Activated T-helper 1 cell treated with anti-CD3 and anti-CD28 coated beads, Interleukin-12 subunit alpha, Interleukin-12 subunit beta, Interleukin-2, Interleukin-4 antibody, amounts not matched to agents 30 ng/mL and 10 ng/mL and 1 ng/mL, durations not matched to agents 14 hours and 24 hours and 36 hours (primary cell): ENCODE measurements at regions not wholly inside any gene's neighbourhood (a gene's known extent, or its start where the extent isn't known, plus 50 kb on each side); places are given as distances from the start of the nearest gene placed in this dataset.

Source experiments
- DNase-seq: peaks from one replicate; pipeline ENCODE4 v3.0.0; 2021; ENCODE audit warnings: low spot score
- H3K27ac Mint-ChIP-seq: one replicate; pipeline ENCODE4 v1.8.0; 2021; ENCODE audit warnings: mild to moderate bottlenecking, mixed read lengths
- H3K27me3 Mint-ChIP-seq: one replicate; pipeline ENCODE4 v1.8.0; 2022; ENCODE audit warnings: mild to moderate bottlenecking, moderate library complexity, mixed read lengths; ENCODE audit not compliant: insufficient read depth
- H3K36me3 Mint-ChIP-seq: one replicate; pipeline ENCODE4 v1.8.0; 2021; ENCODE audit warnings: low read depth, mixed read lengths
- H3K4me1 Mint-ChIP-seq: one replicate; pipeline ENCODE4 v1.8.0; 2021; ENCODE audit warnings: low read depth, mixed read lengths
- H3K4me3 Mint-ChIP-seq: one replicate; pipeline ENCODE4 v1.8.0; 2021; ENCODE audit warnings: mild to moderate bottlenecking, moderate library complexity, mixed read lengths
- H3K9me3 Mint-ChIP-seq: one replicate; pipeline ENCODE4 v1.8.0; 2021; ENCODE audit warnings: mixed read lengths
- intact Hi-C: fragments of 100-400 bp; cut with micrococcal nuclease; formaldehyde crosslinking; loops from one replicate; pipeline ENCODE4 v1.15.1; 2024

GRCh38 chr11:131288521-131289091 lies 81.8 kb upstream of the NTM start:
- intact Hi-C loops = no loop called here
- Mint-ChIP-seq H3K9me3 (no peaks in the 10 kb centered on the region), H3K4me1 (no peaks in the 10 kb centered on the region), H3K4me3 (no peak overlapping the region), H3K27me3 (no peaks in the 10 kb centered on the region), H3K27ac (no peak overlapping the region), H3K36me3 (no peaks in the 10 kb centered on the region)
- DNase-seq = no peak

- Mint-ChIP-seq H3K9me3 (no peaks in the 10 kb centered on the region), H3K4me3 (no peak overlapping the region), H3K27ac (no peak overlapping the region), H3K36me3 (no peaks in the 10 kb centered on the region), H3K4me1 (no peaks in the 10 kb centered on the region), H3K27me3 (no peaks in the 10 kb centered on the region)
- intact Hi-C loops = no loop called here
- no peak for DNase-seq
These were observed 80.2 kb upstream of the NTM start for GRCh38 chr11:131290185-131290584.

- DNase-seq = no peak
- intact Hi-C loops = no loop called here
- Mint-ChIP-seq H3K9me3 (no peaks in the 10 kb centered on the region), H3K36me3 (no peaks in the 10 kb centered on the region), H3K4me3 (no peak overlapping the region), H3K4me1 (no peaks in the 10 kb centered on the region), H3K27ac (no peak overlapping the region), H3K27me3 (peaks cover 6% of the 10 kb centered on the region)
These were observed 74.4 kb upstream of the NTM start for GRCh38 chr11:131295986-131296385.

- Mint-ChIP-seq H3K4me1 (no peaks in the 10 kb centered on the region), H3K27me3 (peaks cover 6% of the 10 kb centered on the region), H3K27ac (no peak overlapping the region), H3K4me3 (no peak overlapping the region), H3K9me3 (no peaks in the 10 kb centered on the region), H3K36me3 (no peaks in the 10 kb centered on the region)
- intact Hi-C loops = no loop called here
- no peak for DNase-seq
These were observed 73.0 kb upstream of the NTM start for GRCh38 chr11:131297441-131297840.

DNA sequence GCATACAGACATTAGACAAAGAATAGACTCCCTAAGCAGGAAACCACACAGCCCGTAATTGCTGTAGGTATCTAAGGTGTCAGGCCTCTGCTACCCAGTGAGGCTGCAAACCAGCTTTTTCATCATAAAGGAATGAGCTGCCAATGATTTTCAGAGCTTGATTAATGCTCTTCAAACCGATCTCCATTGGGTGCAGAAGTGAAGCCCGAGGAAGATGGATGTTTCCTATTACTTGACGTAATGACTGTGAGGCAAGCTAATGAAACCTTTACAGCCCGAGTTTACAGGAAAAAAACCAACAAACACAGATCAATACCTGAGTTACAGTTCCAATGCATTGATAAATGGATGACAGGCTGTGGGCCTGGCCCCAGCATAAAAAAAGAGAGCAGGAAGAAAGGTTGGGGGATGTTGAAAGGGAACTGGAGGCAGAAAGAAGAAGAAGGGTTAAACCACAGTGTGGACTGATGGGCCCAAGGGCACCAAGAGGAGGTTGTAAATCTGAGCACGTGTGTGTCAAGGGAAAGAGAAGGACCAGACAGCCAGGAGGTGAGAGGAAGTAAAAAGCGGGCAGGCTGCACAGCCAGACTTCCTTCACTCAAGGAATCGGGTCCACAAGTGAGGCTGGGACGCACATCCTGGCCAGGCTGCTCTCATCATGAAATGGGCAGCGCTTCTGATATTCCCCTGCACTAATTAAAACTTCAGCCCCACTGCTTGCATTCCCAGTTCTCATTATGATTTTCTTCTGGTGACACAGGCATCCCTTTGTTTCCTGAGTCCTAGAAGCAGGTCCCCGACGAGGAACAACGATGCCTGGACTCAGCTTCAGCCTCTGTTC lies 70.6 kb upstream of the NTM start:
- intact Hi-C loops = no loop called here
- H3K9me3 Mint-ChIP-seq = no peaks in the 10 kb centered on the region
- H3K27ac Mint-ChIP-seq = no peak overlapping the region
- H3K4me3 Mint-ChIP-seq = no peak overlapping the region
- H3K36me3 Mint-ChIP-seq = no peaks in the 10 kb centered on the region
- no peaks in the 10 kb centered on the region for H3K4me1 Mint-ChIP-seq
- peaks cover 6% of the 10 kb centered on the region for H3K27me3 Mint-ChIP-seq
- DNase-seq = no peak

DNA sequence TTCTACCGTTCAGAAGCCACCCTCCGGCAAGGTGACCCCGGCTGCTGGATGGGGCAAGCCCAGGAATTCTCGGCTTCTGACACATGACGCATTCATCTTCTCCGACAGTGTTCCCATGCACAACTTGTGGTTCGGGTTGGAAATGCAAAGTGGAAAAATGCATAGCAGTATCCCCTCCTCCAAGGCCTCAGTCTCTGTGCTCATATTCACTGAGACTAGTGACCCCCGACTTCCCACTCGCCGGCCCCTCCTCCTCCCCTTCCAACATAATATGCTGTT lies 70.0 kb upstream of the NTM start:
- no peak for DNase-seq
- no peak overlapping the region for H3K4me3 Mint-ChIP-seq
- peaks cover 6% of the 10 kb centered on the region for H3K27me3 Mint-ChIP-seq
- H3K9me3 Mint-ChIP-seq = no peaks in the 10 kb centered on the region
- intact Hi-C loops = no loop called here
- no peak overlapping the region for H3K27ac Mint-ChIP-seq
- H3K36me3 Mint-ChIP-seq = no peaks in the 10 kb centered on the region
- H3K4me1 Mint-ChIP-seq = no peaks in the 10 kb centered on the region

DNA sequence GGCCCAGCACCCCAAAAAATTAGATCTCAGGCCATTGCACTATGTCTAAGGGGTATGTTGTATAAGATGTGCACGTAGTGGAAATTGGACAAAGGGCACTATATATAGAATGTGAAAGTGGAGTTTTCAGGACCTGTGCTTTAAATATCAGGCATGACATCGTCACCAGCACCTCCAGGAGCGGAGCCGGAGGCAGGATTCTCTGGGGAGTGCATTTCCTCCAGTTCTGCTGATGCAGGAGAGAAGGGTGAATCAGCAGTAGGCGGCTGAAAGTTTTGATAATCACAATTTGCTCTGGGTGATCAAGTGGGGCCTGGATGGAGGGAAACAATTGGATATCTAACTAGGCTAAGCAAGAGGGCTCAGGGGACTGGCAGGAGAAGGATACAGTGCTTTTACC lies 69.1 kb upstream of the NTM start:
- DNase-seq = no peak
- Mint-ChIP-seq H3K27me3 (peaks cover 6% of the 10 kb centered on the region), H3K9me3 (no peaks in the 10 kb centered on the region), H3K36me3 (no peaks in the 10 kb centered on the region), H3K27ac (no peak overlapping the region), H3K4me3 (no peak overlapping the region), H3K4me1 (no peaks in the 10 kb centered on the region)
- intact Hi-C loops = no loop called here

- H3K36me3 Mint-ChIP-seq = no peaks in the 10 kb centered on the region
- H3K9me3 Mint-ChIP-seq = no peaks in the 10 kb centered on the region
- H3K4me1 Mint-ChIP-seq = no peaks in the 10 kb centered on the region
- peaks cover 6% of the 10 kb centered on the region for H3K27me3 Mint-ChIP-seq
- no peak overlapping the region for H3K4me3 Mint-ChIP-seq
- no peak for DNase-seq
- H3K27ac Mint-ChIP-seq = no peak overlapping the region
- intact Hi-C loops = no loop called here
These were observed 67.6 kb upstream of the NTM start for GRCh38 chr11:131302836-131303235.

DNA sequence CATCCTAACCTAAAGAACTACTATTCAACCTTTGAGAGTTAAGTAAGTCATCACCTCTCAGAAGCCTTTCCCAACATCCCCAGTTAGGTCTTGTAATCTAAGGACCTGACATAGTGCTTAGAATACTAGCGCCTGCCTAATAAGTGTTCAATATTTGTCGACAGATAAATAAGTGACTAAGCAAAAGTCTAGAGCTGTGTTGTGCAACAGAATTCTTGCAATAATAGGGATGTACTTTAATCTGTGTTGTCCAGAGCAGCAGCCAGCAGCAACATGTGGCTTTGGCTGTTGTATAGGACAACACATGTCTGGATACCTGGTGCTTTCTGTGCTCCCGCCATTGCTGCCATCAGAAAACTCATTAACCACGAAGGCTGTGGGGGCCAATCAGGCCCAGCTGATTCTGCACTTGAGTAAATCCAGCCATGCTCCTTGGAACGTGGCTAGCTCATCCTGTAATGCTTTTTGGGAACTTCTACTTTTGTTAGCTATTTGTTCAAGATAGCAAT lies 66.8 kb upstream of the NTM start:
- no peak overlapping the region for H3K27ac Mint-ChIP-seq
- peaks cover 6% of the 10 kb centered on the region for H3K27me3 Mint-ChIP-seq
- H3K4me1 Mint-ChIP-seq = no peaks in the 10 kb centered on the region
- DNase-seq = no peak
- H3K36me3 Mint-ChIP-seq = no peaks in the 10 kb centered on the region
- intact Hi-C loops = no loop called here
- H3K4me3 Mint-ChIP-seq = no peak overlapping the region
- no peaks in the 10 kb centered on the region for H3K9me3 Mint-ChIP-seq

DNA sequence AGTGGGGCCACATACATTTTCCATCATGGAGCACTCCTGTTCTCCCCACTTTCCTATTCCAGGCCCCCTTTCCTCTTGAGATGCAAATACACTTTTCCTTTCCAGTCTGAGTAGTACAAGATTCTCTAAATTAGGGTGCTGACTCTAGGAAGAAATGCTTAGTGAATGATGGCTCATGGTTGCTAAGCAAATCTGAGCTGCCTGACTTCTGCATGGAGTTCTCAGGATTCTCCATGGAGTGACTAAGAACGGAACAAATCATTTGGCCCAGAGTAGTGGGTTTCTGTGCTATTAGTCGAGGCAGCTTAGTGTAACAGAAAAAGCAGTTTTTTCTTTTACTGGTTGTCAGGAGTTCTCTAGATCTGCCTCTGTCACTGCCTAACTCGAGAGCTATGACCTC lies 65.4 kb upstream of the NTM start:
- no peak for DNase-seq
- Mint-ChIP-seq H3K27me3 (peaks cover 6% of the 10 kb centered on the region), H3K9me3 (no peaks in the 10 kb centered on the region), H3K4me3 (no peak overlapping the region), H3K27ac (no peak overlapping the region), H3K36me3 (no peaks in the 10 kb centered on the region), H3K4me1 (no peaks in the 10 kb centered on the region)
- intact Hi-C loops = no loop called here

DNA sequence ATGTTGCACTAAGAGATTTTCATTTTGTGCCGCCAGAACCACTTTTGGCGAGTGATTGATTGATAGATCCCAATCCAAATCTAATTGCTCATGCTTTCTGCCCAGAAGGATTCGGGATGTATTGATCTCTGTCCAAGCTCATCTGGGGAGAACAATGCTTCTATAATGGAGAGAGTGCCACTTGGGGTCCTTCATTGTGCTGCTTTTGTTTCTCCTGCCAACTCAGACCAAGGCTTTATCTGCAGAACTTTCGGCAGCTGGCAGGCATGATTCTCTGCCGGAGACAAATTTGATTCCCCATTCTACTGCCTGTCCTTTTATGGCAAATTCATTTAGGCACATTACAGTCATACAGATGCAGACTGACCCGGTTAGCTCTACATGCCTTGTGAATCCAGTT lies 62.9 kb upstream of the NTM start:
- Mint-ChIP-seq H3K9me3 (no peaks in the 10 kb centered on the region), H3K4me3 (no peak overlapping the region), H3K27ac (no peak overlapping the region), H3K36me3 (no peaks in the 10 kb centered on the region), H3K27me3 (no peaks in the 10 kb centered on the region), H3K4me1 (no peaks in the 10 kb centered on the region)
- DNase-seq = no peak
- intact Hi-C loops = no loop called here

GRCh38 chr11:131309776-131310175 lies 60.6 kb upstream of the NTM start:
- no peaks in the 10 kb centered on the region for H3K36me3 Mint-ChIP-seq
- DNase-seq = no peak
- H3K27ac Mint-ChIP-seq = no peak overlapping the region
- no peaks in the 10 kb centered on the region for H3K4me1 Mint-ChIP-seq
- H3K4me3 Mint-ChIP-seq = no peak overlapping the region
- H3K9me3 Mint-ChIP-seq = peaks cover 5% of the 10 kb centered on the region
- intact Hi-C loops = no loop called here
- H3K27me3 Mint-ChIP-seq = no peaks in the 10 kb centered on the region

GRCh38 chr11:131311776-131312514 lies 58.5 kb upstream of the NTM start:
- Mint-ChIP-seq H3K9me3 (peaks cover 5% of the 10 kb centered on the region), H3K36me3 (no peaks in the 10 kb centered on the region), H3K4me1 (no peaks in the 10 kb centered on the region), H3K4me3 (no peak overlapping the region), H3K27me3 (no peaks in the 10 kb centered on the region), H3K27ac (no peak overlapping the region)
- DNase-seq = no peak
- intact Hi-C loops = no loop called here
